Stimulated activated naive B cell treated with anti-CD40 and anti-IgM and Interleukin-4, amounts not matched to agents 10 μg/mL and 1 μg/mL and 100 μg/mL, for 72 hours (primary cell): ENCODE measurements at regions not wholly inside any gene's neighbourhood (a gene's known extent, or its start where the extent isn't known, plus 50 kb on each side); places are given as distances from the start of the nearest gene placed in this dataset.
"Not testable (repeated sequence)": the region's sequence is repeated elsewhere in the genome, so short reads cannot be mapped to it uniquely, and the experiment has no call there.

ENCODE experiments used
- ATAC-seq, 2 donors: fragments of 150-1000 bp; cut with Tn5 transposase; replicated peaks; 2 replicates each; pipeline ENCODE4 v1.10.0; 2021; ENCODE audit warnings: moderate library complexity in 1 of 2
- DNase-seq: peaks from one replicate; pipeline ENCODE4 v3.0.0; 2021
- H3K27ac Mint-ChIP-seq: one replicate; pipeline ENCODE4 v1.8.0; 2022; ENCODE audit warnings: mild to moderate bottlenecking, mixed read lengths
- H3K27me3 Mint-ChIP-seq, 2 donors: one replicate each; pipeline ENCODE4 v1.8.0; 2022; ENCODE audit warnings: mixed read lengths in 2 of 2
- H3K36me3 Mint-ChIP-seq, 2 donors: one replicate each; pipeline ENCODE4 v1.8.0; 2022; ENCODE audit warnings: mixed read lengths in 2 of 2, mild to moderate bottlenecking in 1 of 2
- H3K4me1 Mint-ChIP-seq, 2 donors: one replicate each; pipeline ENCODE4 v1.8.0; 2022; ENCODE audit warnings: mixed read lengths in 2 of 2, mild to moderate bottlenecking in 1 of 2
- H3K4me3 Mint-ChIP-seq, 2 donors: one replicate each; pipeline ENCODE4 v1.8.0; 2022; ENCODE audit warnings: mild to moderate bottlenecking in 2 of 2, mixed read lengths in 2 of 2, moderate library complexity in 1 of 2
- H3K9me3 Mint-ChIP-seq, 2 donors: one replicate each; pipeline ENCODE4 v1.8.0; 2022; ENCODE audit warnings: mixed read lengths in 2 of 2, mild to moderate bottlenecking in 1 of 2

- H3K36me3 Mint-ChIP-seq, result peaks cover 4% of the 10 kb centered on the region in 2 donors
- DNase-seq, result no peak
- no peak overlapping the region for H3K27ac Mint-ChIP-seq
- ATAC-seq, result no peak
- H3K9me3 Mint-ChIP-seq, result peaks cover 0 to under 1% of the 10 kb centered on the region in 2 donors
- H3K4me1 Mint-ChIP-seq, result peaks cover 0 to 10% of the 10 kb centered on the region in 2 donors
- H3K27me3 Mint-ChIP-seq, result no peaks in the 10 kb centered on the region
- no peak overlapping the region for H3K4me3 Mint-ChIP-seq
These were observed 68.9 kb upstream of the ANTXRL start for GRCh38 chr10:46217752-46218453.

GRCh38 chr10:46218921-46219320 is 67.9 kb upstream of the ANTXRL start:
- DNase-seq, result no peak
- H3K9me3 Mint-ChIP-seq, result peaks cover 0 to 2% of the 10 kb centered on the region in 2 donors
- peaks cover 0 to 10% of the 10 kb centered on the region in 2 donors for H3K4me1 Mint-ChIP-seq
- H3K27ac Mint-ChIP-seq, result no peak overlapping the region
- ATAC-seq, result no peak
- no peaks in the 10 kb centered on the region for H3K27me3 Mint-ChIP-seq
- no peak overlapping the region for H3K4me3 Mint-ChIP-seq
- peaks cover 4% of the 10 kb centered on the region in 2 donors for H3K36me3 Mint-ChIP-seq

- not testable (repeated sequence) for H3K36me3 Mint-ChIP-seq, H3K27ac Mint-ChIP-seq
These were observed 67.3 kb upstream of the ANTXRL start for GRCh38 chr10:46219431-46219990.

GRCh38 chr10:46220187-46220586 is 66.6 kb upstream of the ANTXRL start:
- H3K36me3 Mint-ChIP-seq, result peaks cover 4% of the 10 kb centered on the region in 2 donors
- H3K27me3 Mint-ChIP-seq, result no peaks in the 10 kb centered on the region
- H3K9me3 Mint-ChIP-seq, result peaks cover 0 to 2% of the 10 kb centered on the region in 2 donors
- ATAC-seq, result no peak
- no peak overlapping the region for H3K27ac Mint-ChIP-seq
- peaks cover 0 to 10% of the 10 kb centered on the region in 2 donors for H3K4me1 Mint-ChIP-seq
- no peak for DNase-seq
- H3K4me3 Mint-ChIP-seq, result no peak overlapping the region

More at GRCh38 chr10:46219431-46219990, 67.3 kb upstream of the ANTXRL start:
- ATAC-seq, H3K9me3 Mint-ChIP-seq, H3K4me1 Mint-ChIP-seq, H3K4me3 Mint-ChIP-seq, DNase-seq, H3K27me3 Mint-ChIP-seq: not testable (repeated sequence)

GRCh38 chr10:46220872-46221538 is 65.8 kb upstream of the ANTXRL start:
- ATAC-seq (no peak), DNase-seq (no peak)
- Mint-ChIP-seq H3K4me1 (peaks cover 0 to 10% of the 10 kb centered on the region in 2 donors), H3K27ac (no peak overlapping the region), H3K27me3 (no peaks in the 10 kb centered on the region), H3K4me3 (no peak overlapping the region), H3K36me3 (peaks cover 4% of the 10 kb centered on the region in 2 donors), H3K9me3 (peaks cover 0 to 2% of the 10 kb centered on the region in 2 donors)

GRCh38 chr10:46222364-46222935 is 64.3 kb upstream of the ANTXRL start:
- H3K36me3 Mint-ChIP-seq, result peaks cover 2 to 4% of the 10 kb centered on the region in 2 donors
- peaks cover 0 to 2% of the 10 kb centered on the region in 2 donors for H3K9me3 Mint-ChIP-seq
- H3K4me1 Mint-ChIP-seq, result peaks cover 0 to 10% of the 10 kb centered on the region in 2 donors
- H3K4me3 Mint-ChIP-seq, result no peak overlapping the region
- H3K27me3 Mint-ChIP-seq, result no peaks in the 10 kb centered on the region
- ATAC-seq, result no peak
- no peak for DNase-seq
- no peak overlapping the region for H3K27ac Mint-ChIP-seq

GRCh38 chr10:46223064-46223480 is 63.7 kb upstream of the ANTXRL start:
- Mint-ChIP-seq H3K4me3 (no peak overlapping the region), H3K27me3 (no peaks in the 10 kb centered on the region), H3K36me3 (peaks cover under 1 to 1% of the 10 kb centered on the region in 2 donors), H3K9me3 (peaks cover 0 to 2% of the 10 kb centered on the region in 2 donors), H3K27ac (no peak overlapping the region), H3K4me1 (peaks cover 4 to 11% of the 10 kb centered on the region in 2 donors)
- peak in 1 of 2 donors; percentile 48 for ATAC-seq
- DNase-seq, result no peak

- no peak overlapping the region for H3K27ac Mint-ChIP-seq
- H3K4me1 Mint-ChIP-seq, result peaks cover 7 to 18% of the 10 kb centered on the region in 2 donors
- H3K9me3 Mint-ChIP-seq, result peaks cover 0 to 2% of the 10 kb centered on the region in 2 donors
- no peak for DNase-seq
- no peak overlapping the region for H3K4me3 Mint-ChIP-seq
- H3K36me3 Mint-ChIP-seq, result no peaks in the 10 kb centered on the region
- no peaks in the 10 kb centered on the region for H3K27me3 Mint-ChIP-seq
- no peak for ATAC-seq
These were observed 63.0 kb upstream of the ANTXRL start for GRCh38 chr10:46223626-46224413.

- Mint-ChIP-seq H3K9me3 (peaks cover 3 to 4% of the 10 kb centered on the region in 2 donors), H3K4me3 (no peak overlapping the region), H3K27ac (peak overlapping the region; percentile 31), H3K27me3 (no peaks in the 10 kb centered on the region), H3K36me3 (peaks cover 0 to 4% of the 10 kb centered on the region in 2 donors), H3K4me1 (peaks cover 7 to 20% of the 10 kb centered on the region in 2 donors)
- no peak for ATAC-seq
- no peak for DNase-seq
These were observed 62.4 kb upstream of the ANTXRL start for GRCh38 chr10:46224414-46224682.

- Mint-ChIP-seq H3K9me3 (peaks cover 8 to 9% of the 10 kb centered on the region in 2 donors), H3K36me3 (peaks cover 0 to 7% of the 10 kb centered on the region in 2 donors), H3K4me3 (no peak overlapping the region), H3K4me1 (peaks cover 7 to 21% of the 10 kb centered on the region in 2 donors), H3K27ac (no peak overlapping the region), H3K27me3 (no peaks in the 10 kb centered on the region)
- DNase-seq, result no peak
- ATAC-seq, result no peak
These were observed 61.2 kb upstream of the ANTXRL start for GRCh38 chr10:46225597-46225996.

GRCh38 chr10:46226232-46226631 is 60.6 kb upstream of the ANTXRL start:
- no peak for ATAC-seq
- peaks cover 7 to 21% of the 10 kb centered on the region in 2 donors for H3K4me1 Mint-ChIP-seq
- H3K4me3 Mint-ChIP-seq, result no peak overlapping the region
- peaks cover 8 to 9% of the 10 kb centered on the region in 2 donors for H3K9me3 Mint-ChIP-seq
- no peaks in the 10 kb centered on the region for H3K27me3 Mint-ChIP-seq
- no peak overlapping the region for H3K27ac Mint-ChIP-seq
- no peak for DNase-seq
- peaks cover 0 to 7% of the 10 kb centered on the region in 2 donors for H3K36me3 Mint-ChIP-seq

- H3K36me3 Mint-ChIP-seq, result peaks cover 0 to 7% of the 10 kb centered on the region in 2 donors
- H3K4me3 Mint-ChIP-seq, result no peak overlapping the region
- peaks cover 7 to 21% of the 10 kb centered on the region in 2 donors for H3K4me1 Mint-ChIP-seq
- ATAC-seq (no peak), DNase-seq (no peak)
- no peaks in the 10 kb centered on the region for H3K27me3 Mint-ChIP-seq
- H3K27ac Mint-ChIP-seq, result no peak overlapping the region
- peaks cover 8 to 9% of the 10 kb centered on the region in 2 donors for H3K9me3 Mint-ChIP-seq
These were observed 59.8 kb upstream of the ANTXRL start for GRCh38 chr10:46226900-46227558.

GRCh38 chr10:46227571-46227935 is 59.2 kb upstream of the ANTXRL start:
- H3K36me3 Mint-ChIP-seq, result peaks cover 0 to 7% of the 10 kb centered on the region in 2 donors
- no peaks in the 10 kb centered on the region for H3K27me3 Mint-ChIP-seq
- H3K9me3 Mint-ChIP-seq, result peaks cover 8 to 9% of the 10 kb centered on the region in 2 donors
- no peak overlapping the region for H3K4me3 Mint-ChIP-seq
- DNase-seq (no peak), ATAC-seq (no peak)
- H3K4me1 Mint-ChIP-seq, result peaks cover 7 to 21% of the 10 kb centered on the region in 2 donors
- no peak overlapping the region for H3K27ac Mint-ChIP-seq
